B cell (primary cell): ENCODE measurements at regions not wholly inside any gene's neighbourhood (a gene's known extent, or its start where the extent isn't known, plus 50 kb on each side); places are given as distances from the start of the nearest gene placed in this dataset.

Experiments
- CTCF ChIP-seq: fragments of 200-600 bp; IDR thresholded peaks from one replicate; pipeline ENCODE4 v1.8.0; 2022; ENCODE audit warnings: antibody characterized with exemption, mild to moderate bottlenecking
- EZH2 ChIP-seq: IDR thresholded peaks from 2 replicates; pipeline ENCODE4 v1.6.1; 2012; ENCODE audit warnings: borderline replicate concordance, low read depth, mild to moderate bottlenecking, moderate library complexity, low read length; ENCODE audit not compliant: insufficient read depth, poor library complexity, severe bottlenecking

- TF ChIP-seq CTCF: no peak
- no peak for TF ChIP-seq EZH2
Observed at GRCh38 chr13:88701551-88701950, 1030.4 kb downstream of the SLITRK5 start.
